CD4-positive, alpha-beta T cell treated with Interleukin-6 at 100 ng/mL for 8 hours (primary cell): ENCODE measurements at regions not wholly inside any gene's neighbourhood (a gene's known extent, or its start where the extent isn't known, plus 50 kb on each side); places are given as distances from the start of the nearest gene placed in this dataset.
"Not testable (repeated sequence)": the region's sequence is repeated elsewhere in the genome, so short reads cannot be mapped to it uniquely, and the experiment has no call there.

Experiments
- DNase-seq: peaks from one replicate; pipeline ENCODE4 v3.0.0-alpha.2; 2020; ENCODE audit warnings: mixed read lengths, low spot score

DNA sequence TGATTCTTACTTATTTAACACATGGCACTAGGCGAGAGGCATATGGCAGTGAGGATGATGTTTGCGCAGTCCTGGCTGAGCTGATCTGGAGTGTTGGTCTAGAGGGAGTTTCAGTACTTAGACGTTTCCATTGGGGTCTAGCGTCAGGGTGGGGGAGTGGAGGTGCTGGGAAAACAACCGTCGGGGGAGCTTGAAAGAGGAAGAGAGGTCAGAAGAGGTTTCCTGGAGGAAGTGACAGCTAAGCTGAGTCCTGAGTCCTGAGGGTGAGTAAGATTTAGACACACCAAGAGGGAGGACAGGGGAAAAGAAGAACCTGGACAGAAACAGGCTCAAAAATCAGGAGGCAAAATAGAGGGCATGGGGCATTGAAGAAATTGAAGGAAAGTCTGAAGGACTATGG is 81.4 kb downstream of the ALOX5AP start:
- DNase-seq = no peak

DNA sequence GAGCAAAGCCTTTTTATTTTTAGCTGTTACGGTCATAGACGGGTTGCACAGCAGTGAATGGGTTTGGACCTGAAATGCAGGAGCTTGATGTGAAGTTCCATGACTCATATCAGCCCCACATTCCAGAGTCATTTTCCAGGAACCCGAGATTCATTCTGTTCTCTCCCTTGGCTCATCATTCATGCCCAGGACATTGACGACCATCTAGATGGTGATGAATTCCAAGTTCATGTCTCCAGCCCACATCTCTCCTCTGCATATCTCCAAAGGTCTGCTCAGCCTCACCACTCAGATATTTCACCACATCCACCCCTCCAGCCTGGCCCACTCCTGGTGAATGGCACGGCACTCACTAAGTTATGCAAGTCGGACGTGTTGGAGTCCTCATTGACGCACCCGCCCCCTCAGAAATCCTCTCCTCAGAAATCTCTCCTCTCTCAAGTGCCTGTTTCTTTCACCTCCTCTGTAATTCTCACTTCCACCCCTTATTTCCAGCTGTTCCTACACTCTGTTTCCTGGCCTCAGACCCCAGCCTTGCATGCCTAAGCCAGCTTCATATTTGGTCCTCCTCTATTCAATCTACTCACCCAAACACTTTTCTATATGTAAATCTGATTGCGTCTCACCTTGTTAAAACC is 83.1 kb downstream of the ALOX5AP start:
- no peak for DNase-seq

DNA sequence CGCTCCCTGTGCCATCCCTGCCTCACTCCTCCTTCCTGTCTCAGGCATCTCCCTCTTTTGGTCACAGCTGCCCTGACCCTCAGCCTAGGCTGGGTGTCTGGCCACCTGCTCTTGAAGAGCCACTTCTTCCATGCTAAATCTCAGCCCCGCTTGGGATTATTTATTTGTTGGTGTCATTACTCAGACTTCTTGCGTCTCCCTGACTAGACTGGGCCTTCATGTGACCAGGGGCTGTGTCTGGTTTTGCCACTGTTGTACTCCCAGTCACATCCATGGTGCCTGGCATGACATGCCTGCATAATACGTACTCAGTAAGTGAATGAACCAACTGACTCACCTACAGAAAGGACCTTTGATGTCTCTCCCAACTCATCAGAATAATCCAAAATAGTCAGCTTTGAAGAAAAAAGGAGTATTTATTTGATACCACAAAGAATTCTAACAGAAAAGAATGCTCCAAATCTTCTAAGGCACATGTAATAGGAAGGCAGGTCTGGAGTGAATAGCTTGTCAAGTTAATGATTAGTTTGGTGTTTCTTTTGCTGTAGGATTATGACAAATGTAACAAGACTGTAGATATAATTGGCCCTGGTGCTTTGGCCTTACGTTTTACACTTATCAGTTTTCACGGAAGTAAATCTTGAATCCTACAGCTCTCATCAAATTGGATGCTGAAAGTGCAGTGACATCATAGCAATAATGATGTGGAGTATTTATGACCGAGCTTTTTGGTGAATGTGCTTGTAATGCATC is 84.0 kb downstream of the ALOX5AP start:
- DNase-seq = no peak

DNA sequence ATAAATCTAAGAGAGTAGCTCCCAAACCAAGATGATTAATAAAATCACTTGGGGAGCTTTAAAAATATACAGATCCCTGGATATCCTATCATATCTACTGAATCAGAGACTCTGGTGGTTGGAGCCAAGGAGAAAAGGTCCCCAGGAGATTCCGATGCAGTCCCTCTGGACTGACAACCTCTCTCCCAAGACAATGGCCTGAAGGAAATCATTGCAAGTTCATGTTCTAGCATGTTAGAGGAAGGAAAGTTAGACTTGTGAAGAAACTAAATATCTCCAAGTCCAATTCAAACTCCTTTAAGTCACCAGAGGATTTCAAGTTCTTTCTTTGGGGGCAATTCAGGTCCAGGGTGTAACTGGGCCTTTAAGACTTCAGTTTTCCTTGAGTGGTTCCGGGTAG is 84.7 kb upstream of the MEDAG start:
- no peak for DNase-seq

DNA sequence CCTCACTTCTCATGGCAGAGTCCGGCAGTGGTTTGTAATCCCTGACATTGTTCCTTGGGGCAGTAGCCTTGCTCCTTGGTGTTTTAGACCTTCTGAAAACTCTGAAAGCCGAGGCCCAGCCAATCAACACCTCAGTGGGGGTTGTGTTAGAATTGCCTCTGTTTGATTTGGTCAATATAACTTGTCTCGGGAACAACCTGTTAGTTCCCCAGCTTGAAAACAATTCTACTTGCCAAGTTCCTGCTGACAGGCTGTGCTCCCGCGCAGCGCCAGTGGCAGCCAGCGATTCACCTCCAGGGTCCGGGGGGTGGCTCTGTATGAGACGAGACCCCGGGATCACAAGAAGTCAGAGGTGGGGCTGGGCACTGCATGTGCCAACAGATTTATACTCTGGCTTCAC is 81.4 kb upstream of the MEDAG start:
- DNase-seq = no peak

DNA sequence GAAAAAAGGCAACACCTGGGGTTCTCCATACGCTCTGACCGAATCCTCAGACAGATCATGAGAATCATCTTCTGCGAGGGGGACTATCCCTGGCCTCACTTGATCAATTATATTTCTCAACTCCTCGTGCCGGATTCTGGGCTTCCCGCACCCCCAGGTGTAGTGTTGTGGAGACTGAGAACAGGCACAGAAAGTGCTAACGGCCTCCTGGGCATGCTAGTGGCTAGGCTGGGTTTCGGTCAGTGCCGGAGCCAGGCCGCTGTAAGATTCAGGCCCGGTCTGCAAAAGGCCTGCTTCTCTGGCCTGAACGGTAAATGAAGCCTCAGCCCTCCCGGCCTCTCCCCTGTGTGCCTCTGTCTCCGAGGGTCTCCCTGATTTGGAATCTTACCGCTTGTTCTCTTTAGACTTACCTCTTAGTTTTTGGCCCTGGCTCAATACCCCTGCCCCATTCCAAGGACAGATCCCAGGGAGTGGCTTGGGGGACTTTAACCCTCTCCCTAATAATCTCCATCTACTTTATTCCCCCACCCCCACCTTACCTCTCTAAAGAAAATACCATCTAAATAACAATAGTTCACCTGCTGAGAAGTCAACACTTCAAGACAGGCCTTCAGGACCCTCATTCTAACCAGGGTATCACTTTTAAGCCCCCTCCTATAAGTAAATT is 79.0 kb upstream of the MEDAG start:
- no peak for DNase-seq

DNA sequence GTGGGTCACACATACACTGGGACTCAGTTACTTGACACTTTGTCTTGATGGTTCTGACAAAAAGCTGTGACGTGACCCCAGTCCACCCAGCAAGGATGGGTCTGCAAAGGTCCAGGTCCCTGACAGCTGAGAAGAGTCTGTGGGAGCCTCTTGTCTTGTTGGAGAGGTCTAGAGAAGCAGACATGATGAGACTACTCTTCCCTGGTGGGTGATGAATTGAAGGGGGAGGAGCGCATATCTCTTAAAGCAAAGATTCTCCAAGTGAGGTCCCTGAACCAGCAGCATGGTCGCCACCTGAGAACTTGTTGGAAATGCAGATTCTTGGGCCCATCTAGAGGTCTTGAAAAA is 78.5 kb upstream of the MEDAG start:
- DNase-seq = no peak

DNA sequence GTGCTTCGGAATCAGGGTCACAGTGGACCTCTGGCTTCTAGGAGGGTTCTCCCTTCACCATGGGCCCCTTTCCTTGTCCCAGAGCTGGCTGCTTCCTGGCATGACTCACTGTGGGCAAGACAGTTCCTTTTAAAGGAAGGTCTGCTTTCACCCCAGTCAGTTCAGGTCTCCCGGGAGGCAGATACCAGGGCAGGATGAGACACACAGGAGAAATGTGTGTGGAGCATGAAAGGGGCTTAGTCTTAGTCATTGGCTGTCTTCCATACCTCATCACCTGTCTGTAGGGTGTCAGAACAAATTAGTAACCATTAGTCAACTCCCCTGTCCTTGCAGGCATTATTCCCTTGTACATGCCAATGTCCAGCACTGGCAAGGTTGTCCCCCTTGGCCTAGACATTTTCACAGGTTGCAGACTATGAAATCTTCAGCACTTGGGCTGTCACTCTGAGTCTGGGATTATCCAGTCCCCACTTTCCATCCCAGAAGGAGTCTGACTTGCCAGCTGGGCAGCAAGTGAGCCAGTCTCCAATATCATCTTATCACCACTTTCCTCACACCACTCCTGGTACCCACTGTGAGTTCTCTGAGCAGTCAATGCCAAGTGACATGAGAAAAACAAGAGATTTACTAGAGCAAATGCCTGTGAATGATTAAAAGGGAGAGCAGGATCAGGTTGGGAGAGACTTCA is 76.8 kb upstream of the MEDAG start:
- no peak for DNase-seq

DNA sequence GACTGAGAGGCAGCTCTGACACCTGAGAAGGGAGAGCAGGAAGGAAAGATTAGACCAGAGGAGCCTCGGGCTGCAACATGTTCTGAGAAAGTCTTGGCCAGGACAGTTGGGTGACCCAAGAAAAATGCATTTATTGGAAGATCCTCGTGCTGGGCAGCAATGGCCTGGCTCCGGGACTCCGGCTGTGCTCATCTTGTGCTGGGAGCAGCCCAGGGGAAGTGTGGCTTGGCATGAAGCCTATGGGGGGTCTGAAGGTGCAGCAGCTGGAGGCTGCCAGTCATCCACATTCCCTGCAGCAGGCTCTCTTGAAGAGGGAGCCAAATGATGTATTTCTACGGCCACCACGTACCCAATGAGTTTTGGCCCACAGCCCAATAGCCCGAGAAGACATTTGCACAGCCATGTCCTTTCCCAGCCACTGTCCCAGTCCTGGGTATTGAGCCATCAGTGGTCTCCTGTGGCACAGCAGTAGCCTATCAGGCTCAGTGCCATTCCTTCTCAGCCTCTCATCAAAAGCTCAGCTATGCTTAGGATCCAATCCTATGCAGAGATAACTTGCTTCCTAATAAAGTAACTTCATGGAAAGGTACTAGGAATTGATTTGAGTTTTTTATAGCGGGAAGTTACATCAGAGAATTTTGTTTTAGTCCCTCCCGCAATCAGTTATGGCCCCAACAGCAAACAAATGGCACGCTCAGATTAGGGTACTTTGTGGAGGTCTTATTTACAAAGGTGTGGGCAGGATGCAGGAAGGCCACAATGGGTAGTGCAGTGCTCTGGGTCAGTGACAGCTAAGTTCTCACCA is 76.0 kb upstream of the MEDAG start:
- no peak for DNase-seq

DNA sequence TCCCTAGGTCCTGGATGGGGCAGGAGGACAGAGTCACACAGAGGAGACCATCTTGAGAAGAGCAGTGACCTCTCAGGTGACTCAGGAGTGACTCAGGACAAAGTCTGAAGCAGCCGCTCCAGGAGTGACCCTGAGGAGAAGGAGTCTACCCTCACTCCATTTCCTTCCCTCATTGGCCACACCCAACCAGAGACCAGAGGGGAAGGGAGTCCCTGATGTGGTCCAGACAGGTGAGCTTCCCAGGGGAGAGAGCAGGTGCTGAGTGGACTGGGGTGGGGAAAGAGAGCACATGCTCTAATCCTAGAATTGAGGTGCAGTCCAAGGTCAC is 75.5 kb upstream of the MEDAG start:
- no peak for DNase-seq

DNA sequence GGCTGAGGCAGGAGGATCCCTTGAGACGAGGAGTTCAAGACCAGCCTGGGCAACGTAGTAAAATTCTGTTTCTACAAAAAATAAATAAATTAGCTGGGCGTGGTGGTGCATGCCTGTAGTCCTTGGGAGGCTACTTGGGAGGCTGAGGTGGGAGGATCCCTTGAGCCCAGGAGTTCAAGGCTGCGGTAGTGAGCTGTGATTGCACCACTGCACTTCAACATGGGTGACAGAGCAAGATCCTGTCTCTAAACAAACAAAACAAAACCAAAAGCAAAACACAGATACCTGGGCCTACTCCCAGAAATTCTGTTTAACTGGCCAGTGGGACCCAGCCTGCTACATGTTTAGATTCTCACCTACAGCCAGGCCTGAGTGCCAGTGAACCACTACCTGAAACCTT is 74.6 kb upstream of the MEDAG start:
- no peak for DNase-seq

DNA sequence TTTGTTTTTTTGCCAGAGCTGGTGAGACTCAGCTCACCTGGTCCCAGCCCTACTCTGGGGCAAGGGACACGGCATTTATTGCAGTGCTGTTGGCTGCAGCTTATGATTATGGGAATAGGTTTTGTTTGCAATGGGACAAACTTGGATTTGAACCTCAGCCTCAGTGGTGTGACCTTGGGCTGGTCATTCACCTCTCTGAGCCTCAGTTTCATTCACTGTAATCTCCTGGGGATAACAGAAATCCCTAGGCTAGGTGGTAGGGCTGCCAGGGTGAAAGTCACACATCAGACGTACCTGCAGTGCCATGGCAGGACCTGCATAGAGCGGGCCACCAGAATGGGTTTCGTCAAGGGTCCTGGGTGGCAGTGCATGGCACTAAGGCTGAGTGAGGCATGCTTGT is 73.7 kb upstream of the MEDAG start:
- no peak for DNase-seq

DNA sequence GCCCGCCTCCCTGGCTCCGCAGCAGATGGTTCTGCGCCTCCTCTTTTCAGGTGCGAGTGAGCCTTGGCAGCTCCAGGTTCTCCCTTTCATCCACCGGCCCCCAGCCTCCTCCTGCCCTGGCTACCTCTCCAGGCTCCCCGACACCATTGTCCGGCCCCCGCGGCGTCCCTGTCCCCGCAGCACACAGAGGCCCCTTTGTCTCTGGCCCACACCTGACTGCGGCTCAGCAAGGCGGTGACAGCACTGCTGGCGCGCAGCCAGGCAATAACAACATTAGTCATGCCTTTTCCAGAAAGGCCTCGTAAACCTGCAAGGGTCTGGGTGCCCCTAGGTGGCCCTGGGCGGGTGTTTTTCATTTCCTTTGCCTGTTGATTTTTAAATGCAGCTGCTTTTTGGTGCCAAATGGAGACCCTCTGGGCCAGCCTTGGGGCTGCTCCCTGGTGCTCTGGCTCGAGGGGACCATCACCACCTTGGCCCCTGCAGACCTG is 73.2 kb upstream of the MEDAG start:
- no peak for DNase-seq

DNA sequence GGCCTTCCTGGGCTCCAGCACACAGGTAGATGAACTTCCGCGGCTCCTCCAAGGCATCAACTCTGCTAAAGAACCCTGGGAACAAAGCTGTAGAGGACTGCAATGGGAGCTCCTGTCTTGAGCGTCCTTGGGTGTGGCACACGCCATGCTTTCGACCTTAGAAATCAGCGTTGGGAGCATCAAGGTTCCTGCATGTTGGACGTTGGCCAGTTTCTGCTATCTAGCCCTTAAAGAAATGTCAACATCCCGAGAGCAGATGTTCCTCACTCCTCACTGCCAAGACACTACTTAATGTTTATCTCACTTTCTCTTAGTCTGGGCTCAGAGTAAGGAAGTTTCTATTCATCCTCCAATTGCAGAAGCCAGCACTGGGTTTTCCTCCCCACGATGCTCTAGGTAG is 70.6 kb upstream of the MEDAG start:
- DNase-seq = no peak

DNA sequence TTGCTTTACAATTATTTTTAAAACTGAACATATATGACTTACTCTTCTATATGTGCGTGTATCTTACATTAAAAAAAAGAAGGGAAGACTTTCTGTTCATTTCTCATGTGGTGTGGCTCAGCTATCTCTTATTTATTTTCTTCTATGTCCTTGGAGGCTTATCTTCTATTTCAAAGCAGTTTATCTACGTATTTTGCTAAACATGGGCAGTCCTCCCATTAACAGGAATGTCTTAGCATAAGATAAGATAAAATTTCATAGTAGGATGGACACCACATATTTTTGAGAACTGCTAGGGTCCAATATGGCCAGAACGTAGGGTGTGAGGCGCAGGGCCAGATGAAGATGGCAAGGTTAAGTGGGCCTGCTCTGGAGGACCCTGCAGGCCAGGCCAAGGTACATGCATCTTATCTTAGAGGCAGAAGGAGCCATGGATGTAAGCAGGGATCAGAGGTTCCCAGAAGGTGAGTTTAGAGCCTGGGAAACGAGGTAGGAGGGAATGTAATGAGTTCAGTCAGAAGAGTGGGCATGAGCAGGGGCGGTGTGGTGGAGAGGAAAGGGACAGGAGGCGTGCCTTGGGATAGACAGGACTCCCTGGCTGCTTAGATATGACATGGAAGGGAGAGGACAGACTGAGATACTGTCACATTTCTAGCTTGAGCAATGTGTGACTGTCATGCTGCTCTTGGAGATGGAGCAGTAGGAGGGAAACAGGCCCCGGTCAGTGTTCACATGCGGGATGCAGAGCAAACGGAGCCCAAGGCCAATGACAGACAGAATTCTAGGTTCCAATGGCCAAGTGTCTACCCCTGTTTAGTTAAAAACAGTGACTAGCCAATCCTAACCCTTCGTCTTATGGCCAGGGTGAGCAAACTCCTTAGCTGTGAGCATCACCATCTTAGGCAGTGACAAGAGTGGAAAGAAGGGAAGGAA is 68.6 kb upstream of the MEDAG start:
- DNase-seq = no peak

DNA sequence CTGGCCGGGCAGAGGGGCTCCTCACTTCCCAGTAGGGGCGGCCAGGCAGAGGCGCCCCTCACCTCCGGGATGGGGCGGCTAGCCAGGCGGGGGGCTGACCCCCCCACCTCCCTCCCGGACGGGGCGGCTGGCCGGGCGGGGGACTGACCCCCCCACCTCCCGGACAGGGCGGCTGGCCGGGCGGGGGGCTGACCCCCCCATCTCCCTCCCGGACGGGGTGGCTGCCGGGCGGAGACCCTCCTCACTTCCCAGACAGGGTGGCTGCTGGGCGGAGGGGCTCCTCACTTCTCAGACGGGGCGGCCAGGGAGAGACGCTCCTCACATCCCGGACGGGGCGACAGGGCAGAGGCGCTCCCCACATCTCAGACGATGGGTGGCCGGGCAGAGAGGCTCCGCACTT is 66.4 kb upstream of the MEDAG start:
- not testable (repeated sequence) for DNase-seq

DNA sequence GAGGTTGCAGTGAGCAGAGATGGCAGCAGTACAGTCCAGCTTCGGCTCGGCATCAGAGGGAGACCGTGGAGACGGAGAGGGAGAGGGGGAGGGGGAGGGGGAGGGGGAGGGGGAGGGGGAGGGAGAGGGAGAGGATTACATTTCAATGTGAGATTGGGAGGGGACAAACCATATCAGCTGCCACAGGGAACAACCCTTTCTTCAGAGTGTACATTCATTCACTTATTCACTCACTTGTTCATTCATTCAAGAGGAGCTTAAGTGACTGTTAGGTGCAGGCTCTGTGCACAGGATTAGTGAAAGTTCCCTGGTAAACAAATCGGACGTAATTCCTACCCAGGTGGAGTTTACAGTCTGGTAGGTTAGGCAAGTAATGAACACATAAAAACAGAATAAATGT is 65.6 kb upstream of the MEDAG start:
- DNase-seq = no peak

DNA sequence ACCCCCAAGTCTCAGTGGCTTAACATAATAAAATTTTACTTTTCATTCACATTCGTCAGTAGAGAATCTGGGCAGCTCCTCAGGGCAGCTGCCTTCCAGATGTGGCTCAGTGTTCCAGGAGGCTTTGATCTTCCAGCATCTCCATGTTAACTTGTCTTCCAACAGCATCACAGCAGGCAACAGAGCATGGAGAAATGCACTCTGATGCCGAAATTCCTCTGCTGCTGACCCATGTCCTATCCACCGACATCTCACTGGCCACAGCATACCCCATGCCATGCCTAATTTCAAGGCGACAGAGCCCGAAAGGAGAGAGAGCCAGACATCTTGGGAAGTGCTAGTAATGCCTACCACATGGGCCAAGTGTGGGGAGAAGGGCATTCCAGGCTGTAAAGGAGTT is 64.9 kb upstream of the MEDAG start:
- no peak for DNase-seq

DNA sequence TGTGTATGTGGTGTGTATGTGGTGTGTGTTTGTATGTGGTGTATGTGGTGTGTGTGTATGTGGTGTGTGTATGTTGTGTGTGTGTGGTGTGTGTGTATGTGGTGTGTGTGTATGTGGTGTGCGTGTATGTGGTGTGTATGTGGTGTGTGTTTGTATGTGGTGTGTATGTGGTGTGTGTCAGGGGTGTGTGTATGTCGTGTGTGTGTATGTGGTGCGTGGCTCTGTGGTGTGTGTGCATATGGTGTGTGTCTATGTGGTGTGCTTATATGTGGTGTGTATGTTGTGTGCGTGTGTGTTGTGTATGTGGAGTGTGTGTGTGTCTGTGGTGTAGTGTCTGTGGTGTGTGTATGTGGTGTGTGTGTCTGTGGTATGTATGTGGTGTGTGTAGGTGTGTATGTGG is 62.5 kb upstream of the MEDAG start:
- DNase-seq = no peak

DNA sequence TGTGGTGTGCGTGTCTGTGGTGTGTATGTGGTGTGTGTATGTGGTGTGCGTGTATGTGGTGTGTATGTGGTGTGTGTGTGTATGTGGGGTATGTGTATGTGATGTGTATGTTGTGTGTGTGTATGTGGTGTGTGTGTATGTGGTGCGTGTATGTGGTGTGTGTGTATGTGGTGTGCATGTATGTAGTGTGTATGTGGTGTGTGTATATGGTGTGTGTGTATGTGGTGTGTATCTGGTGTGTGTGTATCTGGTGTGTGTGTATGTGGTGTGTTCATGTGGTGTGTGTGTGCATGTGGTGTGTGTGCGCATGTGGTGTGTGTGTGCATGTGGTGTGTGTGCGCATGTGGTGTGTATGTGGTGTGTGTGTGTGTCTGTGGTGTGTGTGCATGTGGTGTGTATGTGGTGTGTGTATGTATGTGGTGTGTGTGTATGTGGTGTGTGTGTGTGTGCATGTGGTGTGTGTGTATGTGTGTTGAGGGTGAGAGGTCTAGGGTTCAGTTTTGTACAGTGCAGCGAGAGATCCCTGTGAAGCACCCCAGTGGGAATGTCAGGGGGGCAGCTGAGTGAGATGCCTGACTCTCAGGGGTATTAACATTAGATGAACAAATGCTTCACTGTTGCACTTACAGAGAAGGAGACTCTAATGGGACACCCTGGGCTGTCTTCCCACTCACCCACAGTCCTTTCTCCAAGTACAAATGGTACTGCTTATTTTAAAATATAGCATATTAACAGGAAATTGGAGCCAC is 61.3 kb upstream of the MEDAG start:
- no peak for DNase-seq
